Naive B cell (primary cell): ENCODE measurements at regions not wholly inside any gene's neighbourhood (a gene's known extent, or its start where the extent isn't known, plus 50 kb on each side); places are given as distances from the start of the nearest gene placed in this dataset.

Experiments
- ATAC-seq, 2 donors: fragments of 150-1000 bp; cut with Tn5 transposase; 2 replicates each; pipeline ENCODE4 v1.10.0; 2021; ENCODE audit warnings: low read depth in 2 of 2, mild to moderate bottlenecking in 2 of 2, moderate library complexity in 2 of 2
- DNase-seq: peaks from one replicate; pipeline ENCODE4 v3.0.0; 2022
- H3K27ac Mint-ChIP-seq, 6 donors: one replicate each; pipeline ENCODE4 v1.8.0; 2020 to 2022; ENCODE audit warnings: mild to moderate bottlenecking in 6 of 6, mixed read lengths in 6 of 6, moderate library complexity in 5 of 6, inconsistent platforms in 2 of 6
- H3K27me3 Mint-ChIP-seq, 3 donors: one replicate each; pipeline ENCODE4 v1.8.0; 2021 to 2022; ENCODE audit warnings: mixed read lengths in 3 of 3, mild to moderate bottlenecking in 1 of 3
- H3K36me3 Mint-ChIP-seq, 2 donors: one replicate each; pipeline ENCODE4 v1.8.0; 2020 to 2022; ENCODE audit warnings: mixed read lengths in 2 of 2, inconsistent platforms in 1 of 2, mild to moderate bottlenecking in 1 of 2
- H3K4me1 Mint-ChIP-seq, 3 donors: one replicate each; pipeline ENCODE4 v1.8.0; 2020 to 2022; ENCODE audit warnings: mixed read lengths in 3 of 3, inconsistent platforms in 1 of 3, mild to moderate bottlenecking in 1 of 3, moderate library complexity in 1 of 3
- H3K4me3 Mint-ChIP-seq, 8 donors: one replicate each; pipeline ENCODE4 v1.8.0; 2020 to 2022; ENCODE audit warnings: mild to moderate bottlenecking in 8 of 8, mixed read lengths in 8 of 8, moderate library complexity in 8 of 8, inconsistent platforms in 2 of 8
- H3K9me3 Mint-ChIP-seq, 7 donors: one replicate each; pipeline ENCODE4 v1.8.0; 2020 to 2022; ENCODE audit warnings: mixed read lengths in 7 of 7, mild to moderate bottlenecking in 5 of 7, inconsistent platforms in 2 of 7, moderate library complexity in 1 of 7

DNA sequence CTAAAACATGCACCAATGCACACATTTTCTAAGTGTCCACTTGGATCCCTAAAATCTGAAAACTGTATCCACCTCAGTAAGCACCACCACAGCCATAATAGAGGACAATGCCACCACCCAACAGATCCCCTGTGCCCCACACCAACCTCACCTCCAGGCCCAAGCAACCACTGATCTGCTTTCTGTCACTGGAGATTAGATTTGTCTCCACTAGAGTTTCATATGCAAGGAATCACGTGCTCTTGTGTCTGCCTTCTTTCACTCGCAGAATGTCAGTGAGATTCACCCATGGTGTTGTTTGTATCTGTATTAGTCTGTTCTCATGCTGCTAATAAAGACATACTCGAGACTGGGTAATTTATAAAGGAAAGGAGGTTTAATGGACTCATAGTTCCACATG lies 216.1 kb upstream of the WWC1 start:
- no peak for ATAC-seq
- no peak overlapping the region for H3K4me3 Mint-ChIP-seq
- H3K4me1 Mint-ChIP-seq: peaks cover 0 to 4% (median 0%) of the 10 kb centered on the region in 3 donors
- H3K36me3 Mint-ChIP-seq: no peaks in the 10 kb centered on the region
- no peaks in the 10 kb centered on the region for H3K27me3 Mint-ChIP-seq
- peaks cover 0 to 6% (median 2%) of the 10 kb centered on the region in 7 donors for H3K9me3 Mint-ChIP-seq
- no peak overlapping the region for H3K27ac Mint-ChIP-seq
- no peak for DNase-seq

- Mint-ChIP-seq H3K4me3 (no peak overlapping the region), H3K36me3 (no peaks in the 10 kb centered on the region), H3K4me1 (peaks cover 0 to 4% (median 0%) of the 10 kb centered on the region in 3 donors), H3K9me3 (peaks cover 0 to 7% (median 3%) of the 10 kb centered on the region in 7 donors), H3K27me3 (no peaks in the 10 kb centered on the region), H3K27ac (no peak overlapping the region)
- ATAC-seq (no peak), DNase-seq (no peak)
These were observed 214.9 kb upstream of the WWC1 start for GRCh38 chr5:168076561-168076991.

GRCh38 chr5:168085261-168086031 lies 206.0 kb upstream of the WWC1 start:
- no peak overlapping the region for H3K4me3 Mint-ChIP-seq

GRCh38 chr5:168086104-168086610 lies 205.3 kb upstream of the WWC1 start:
- Mint-ChIP-seq H3K27ac (no peak overlapping the region), H3K36me3 (no peaks in the 10 kb centered on the region), H3K4me3 (no peak overlapping the region), H3K9me3 (peaks cover 0 to 15% (median 5%) of the 10 kb centered on the region in 7 donors), H3K27me3 (peaks cover 4 to 9% (median 8%) of the 10 kb centered on the region in 3 donors), H3K4me1 (no peaks in the 10 kb centered on the region)
- DNase-seq (no peak), ATAC-seq (no peak)

More at GRCh38 chr5:168085261-168086031, 206.0 kb upstream of the WWC1 start:
- Mint-ChIP-seq H3K4me1 (no peaks in the 10 kb centered on the region), H3K36me3 (no peaks in the 10 kb centered on the region), H3K27ac (no peak overlapping the region), H3K27me3 (peaks cover 4 to 9% (median 8%) of the 10 kb centered on the region in 3 donors), H3K9me3 (peaks cover 0 to 15% (median 5%) of the 10 kb centered on the region in 7 donors)
- ATAC-seq: no peak
- no peak for DNase-seq

DNA sequence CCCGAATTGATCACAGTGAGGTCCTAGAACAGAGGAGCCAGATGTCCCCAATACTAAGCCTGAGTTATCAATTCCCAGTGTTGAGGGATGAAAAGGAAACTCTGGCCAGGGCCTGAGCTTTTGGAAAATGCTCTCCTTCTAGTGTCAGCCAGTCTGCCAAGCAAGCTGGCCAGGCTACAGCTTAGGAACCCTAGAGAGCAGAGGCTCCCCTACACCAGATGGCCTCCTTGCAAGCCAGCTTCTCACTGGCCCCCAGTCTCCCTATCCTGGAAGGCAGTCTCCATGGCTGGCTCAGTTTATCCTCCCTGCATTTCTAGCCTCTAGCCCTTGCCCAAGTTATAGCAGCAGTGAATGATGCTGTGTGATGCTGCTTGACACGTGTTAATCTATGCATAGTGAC lies 204.7 kb upstream of the WWC1 start:
- no peak overlapping the region for H3K4me3 Mint-ChIP-seq
- H3K9me3 Mint-ChIP-seq: peaks cover 0 to 15% (median 5%) of the 10 kb centered on the region in 7 donors
- H3K4me1 Mint-ChIP-seq: no peaks in the 10 kb centered on the region
- DNase-seq (no peak), ATAC-seq (no peak)
- no peaks in the 10 kb centered on the region for H3K36me3 Mint-ChIP-seq
- no peak overlapping the region for H3K27ac Mint-ChIP-seq
- peaks cover 4 to 9% (median 8%) of the 10 kb centered on the region in 3 donors for H3K27me3 Mint-ChIP-seq

DNA sequence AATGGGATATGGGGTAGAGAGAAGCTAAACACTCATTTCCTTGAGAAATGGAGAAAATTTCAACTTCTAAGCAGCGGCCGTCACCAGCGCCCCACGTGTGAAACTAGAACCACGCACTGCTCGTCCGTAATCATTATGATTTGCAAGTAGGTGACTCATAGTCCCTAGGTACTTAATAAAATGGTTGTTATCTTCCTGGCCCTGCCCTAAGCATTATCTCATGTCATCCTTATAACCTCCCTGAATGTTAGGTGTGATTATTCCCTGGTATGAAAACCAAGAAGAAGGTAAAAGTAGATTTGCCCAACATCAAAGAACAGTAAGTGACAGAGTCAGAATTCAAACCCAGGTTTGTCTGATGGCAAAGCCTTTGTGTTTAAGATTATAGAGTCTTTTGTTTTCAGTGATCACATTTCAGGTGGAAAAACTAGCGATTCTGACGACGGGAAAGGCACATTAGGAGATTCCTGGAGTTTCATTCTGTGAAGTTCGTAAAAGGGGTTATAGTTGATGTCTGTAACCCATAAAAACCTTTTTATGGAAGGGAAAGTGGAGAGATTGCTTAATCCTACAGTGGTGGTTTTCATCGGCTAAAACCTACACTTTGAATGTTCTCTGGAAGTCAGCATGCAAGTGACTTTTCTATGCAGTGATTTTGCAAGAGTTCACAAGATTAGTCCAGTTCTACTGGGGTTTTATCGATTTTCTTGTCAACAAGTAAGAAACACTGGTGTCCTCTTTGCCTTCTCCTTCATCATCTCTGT lies 202.9 kb upstream of the WWC1 start:
- Mint-ChIP-seq H3K9me3 (peaks cover 0 to 10% (median 0%) of the 10 kb centered on the region in 7 donors), H3K36me3 (no peaks in the 10 kb centered on the region), H3K4me1 (no peaks in the 10 kb centered on the region), H3K27ac (no peak overlapping the region), H3K27me3 (peaks cover 4 to 9% (median 8%) of the 10 kb centered on the region in 3 donors), H3K4me3 (no peak overlapping the region)
- ATAC-seq (no peak), DNase-seq (no peak)

- Mint-ChIP-seq H3K36me3 (no peaks in the 10 kb centered on the region), H3K27ac (peak overlapping the region in 1 of 6 donors; percentile 34), H3K27me3 (peaks cover 4 to 8% (median 8%) of the 10 kb centered on the region in 3 donors), H3K4me3 (no peak overlapping the region), H3K4me1 (no peaks in the 10 kb centered on the region), H3K9me3 (peaks cover 0 to 7% (median 0%) of the 10 kb centered on the region in 7 donors)
- DNase-seq (no peak), ATAC-seq (no peak)
These were observed 202.1 kb upstream of the WWC1 start for GRCh38 chr5:168089201-168089887.

GRCh38 chr5:168092209-168093185 lies 198.9 kb upstream of the WWC1 start:
- H3K9me3 Mint-ChIP-seq: peaks cover 0 to 4% (median 0%) of the 10 kb centered on the region in 7 donors
- H3K27me3 Mint-ChIP-seq: peaks cover 0 to 10% (median 0%) of the 10 kb centered on the region in 3 donors
- no peak for ATAC-seq
- no peak overlapping the region for H3K27ac Mint-ChIP-seq
- no peaks in the 10 kb centered on the region for H3K36me3 Mint-ChIP-seq
- DNase-seq: no peak
- no peak overlapping the region for H3K4me3 Mint-ChIP-seq
- no peaks in the 10 kb centered on the region for H3K4me1 Mint-ChIP-seq

GRCh38 chr5:168093200-168093910 lies 198.1 kb upstream of the WWC1 start:
- Mint-ChIP-seq H3K36me3 (no peaks in the 10 kb centered on the region), H3K4me1 (no peaks in the 10 kb centered on the region), H3K4me3 (no peak overlapping the region), H3K27me3 (peaks cover 0 to 10% (median 0%) of the 10 kb centered on the region in 3 donors), H3K27ac (no peak overlapping the region), H3K9me3 (peaks cover 0 to 4% (median 0%) of the 10 kb centered on the region in 7 donors)
- no peak for ATAC-seq
- DNase-seq: no peak

DNA sequence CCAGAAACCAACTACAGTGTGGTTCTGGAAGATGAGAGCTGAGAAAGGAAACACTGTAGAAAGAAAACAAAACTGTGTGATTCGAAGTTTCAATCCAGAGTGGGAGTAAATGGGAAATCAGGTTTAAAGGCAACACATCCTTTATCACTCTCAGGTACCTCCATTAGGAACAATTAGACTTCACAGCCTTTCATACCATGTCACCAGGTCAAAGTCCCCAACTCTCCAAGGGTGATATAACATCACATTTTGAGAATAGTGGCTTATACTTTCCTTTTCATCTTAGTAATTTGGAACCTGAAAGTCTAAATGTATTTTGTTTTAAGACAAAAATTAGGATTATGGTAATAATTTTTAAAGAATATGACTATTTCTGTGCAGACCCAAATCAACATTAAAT lies 194.9 kb upstream of the WWC1 start:
- DNase-seq (no peak), ATAC-seq (no peak)
- Mint-ChIP-seq H3K9me3 (peaks cover 0 to 4% (median 0%) of the 10 kb centered on the region in 7 donors), H3K4me3 (no peak overlapping the region), H3K4me1 (no peaks in the 10 kb centered on the region), H3K27ac (no peak overlapping the region), H3K27me3 (peaks cover 0 to 5% (median 5%) of the 10 kb centered on the region in 3 donors), H3K36me3 (no peaks in the 10 kb centered on the region)

DNA sequence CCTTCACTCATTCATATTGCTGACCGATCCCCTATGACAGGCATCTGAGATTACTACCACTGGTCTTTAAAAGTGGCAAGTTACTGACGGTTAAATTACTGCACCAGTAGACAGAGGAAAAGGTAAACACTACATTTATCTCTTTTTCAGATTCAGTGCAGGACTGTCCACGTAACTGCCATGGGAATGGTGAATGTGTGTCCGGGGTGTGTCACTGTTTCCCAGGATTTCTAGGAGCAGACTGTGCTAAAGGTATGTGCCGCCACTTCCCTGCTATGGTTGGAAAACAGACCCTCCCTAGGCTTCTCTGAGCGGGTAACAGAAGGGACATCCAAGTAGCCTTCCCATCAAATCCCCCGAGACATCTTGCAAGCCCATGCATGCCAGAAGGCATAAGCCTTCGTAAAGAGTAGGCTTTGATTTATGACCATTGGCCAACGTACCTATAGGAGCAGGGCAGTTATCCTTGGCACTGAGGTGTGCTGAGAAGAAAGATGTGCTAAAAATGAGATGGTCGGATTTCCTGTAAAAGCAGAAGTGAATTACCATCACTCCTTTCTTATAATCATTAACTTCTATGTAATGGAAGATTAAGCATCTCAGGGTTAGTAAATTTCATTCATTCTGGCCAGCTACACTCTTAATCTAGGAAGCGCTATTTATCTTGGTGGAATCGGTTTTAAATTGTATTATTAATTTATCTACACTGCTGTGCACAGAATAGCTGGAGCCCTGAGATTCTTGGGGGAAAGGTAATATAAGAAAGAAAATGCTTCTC lies 193.4 kb upstream of the WWC1 start:
- DNase-seq (no peak), ATAC-seq (no peak)
- H3K27ac Mint-ChIP-seq: no peak overlapping the region
- H3K4me1 Mint-ChIP-seq: no peaks in the 10 kb centered on the region
- H3K36me3 Mint-ChIP-seq: no peaks in the 10 kb centered on the region
- H3K9me3 Mint-ChIP-seq: peaks cover 0 to 4% (median 0%) of the 10 kb centered on the region in 7 donors
- H3K27me3 Mint-ChIP-seq: peaks cover 0 to 5% (median 5%) of the 10 kb centered on the region in 3 donors
- H3K4me3 Mint-ChIP-seq: no peak overlapping the region
